HFFc6 (cell line): ENCODE measurements at regions not wholly inside any gene's neighbourhood (a gene's known extent, or its start where the extent isn't known, plus 50 kb on each side); places are given as distances from the start of the nearest gene placed in this dataset.

ENCODE experiments used
- DNase-seq: peaks from one replicate; pipeline ENCODE4 v3.0.0-alpha.2; 2018
- H3K27ac Mint-ChIP-seq: 2 replicates; pipeline ENCODE4 v1.8.0; 2020; ENCODE audit warnings: mild to moderate bottlenecking, mixed read lengths
- H3K27me3 Mint-ChIP-seq: 2 replicates; pipeline ENCODE4 v1.8.0; 2021; ENCODE audit warnings: mild to moderate bottlenecking, moderate library complexity, mixed read lengths; ENCODE audit not compliant: insufficient read depth
- H3K36me3 Mint-ChIP-seq: 2 replicates; pipeline ENCODE4 v1.8.0; 2021; ENCODE audit warnings: low read depth, mixed read lengths
- H3K4me1 Mint-ChIP-seq: 2 replicates; pipeline ENCODE4 v1.8.0; 2020; ENCODE audit warnings: low read depth, mixed read lengths
- H3K4me3 Mint-ChIP-seq: 2 replicates; pipeline ENCODE4 v1.8.0; 2020; ENCODE audit warnings: mild to moderate bottlenecking, moderate library complexity, mixed read lengths
- H3K9me3 Mint-ChIP-seq: 2 replicates; pipeline ENCODE4 v1.8.0; 2020; ENCODE audit warnings: mild to moderate bottlenecking, mixed read lengths
- CTCF ChIP-seq: fragments of 200-600 bp; sonication (generic); IDR thresholded peaks from 2 replicates; pipeline ENCODE4 v1.5.0; 2021; ENCODE audit warnings: antibody characterized with exemption, mild to moderate bottlenecking

GRCh38 chr5:88954511-88954910, 71.5 kb upstream of the MEF2C start:
- Mint-ChIP-seq H3K9me3 (no peaks in the 10 kb centered on the region), H3K27me3 (peaks cover 4% of the 10 kb centered on the region; the same call in 1 of the 2 replicates), H3K27ac (no peak overlapping the region), H3K4me3 (no peak overlapping the region), H3K36me3 (no peaks in the 10 kb centered on the region), H3K4me1 (peaks cover 6% of the 10 kb centered on the region; the same call in 1 of the 2 replicates)
- DNase-seq, result no peak
- TF ChIP-seq CTCF, result no peak

GRCh38 chr5:88952996-88953643, 70.1 kb upstream of the MEF2C start:
- Mint-ChIP-seq H3K27ac (no peak overlapping the region), H3K4me3 (no peak overlapping the region), H3K4me1 (peaks cover 6% of the 10 kb centered on the region; the same call in 1 of the 2 replicates), H3K9me3 (no peaks in the 10 kb centered on the region), H3K36me3 (no peaks in the 10 kb centered on the region), H3K27me3 (peaks cover 11% of the 10 kb centered on the region)
- DNase-seq, result no peak
- TF ChIP-seq CTCF, result no peak

GRCh38 chr5:88952344-88952743, 69.4 kb upstream of the MEF2C start:
- H3K9me3 Mint-ChIP-seq, result no peaks in the 10 kb centered on the region
- no peak overlapping the region for H3K27ac Mint-ChIP-seq

GRCh38 chr5:88951457-88951856, 68.5 kb upstream of the MEF2C start:
- peaks cover 6% of the 10 kb centered on the region; the same call in 1 of the 2 replicates for H3K4me1 Mint-ChIP-seq
- H3K27ac Mint-ChIP-seq, result no peak overlapping the region
- H3K36me3 Mint-ChIP-seq, result no peaks in the 10 kb centered on the region
- peaks cover 15% of the 10 kb centered on the region for H3K27me3 Mint-ChIP-seq
- H3K4me3 Mint-ChIP-seq, result no peak overlapping the region
- TF ChIP-seq CTCF, result no peak
- no peaks in the 10 kb centered on the region for H3K9me3 Mint-ChIP-seq
- DNase-seq, result no peak

More at GRCh38 chr5:88952344-88952743, 69.4 kb upstream of the MEF2C start:
- no peak for TF ChIP-seq CTCF
- no peak for DNase-seq
- Mint-ChIP-seq H3K36me3 (no peaks in the 10 kb centered on the region), H3K27me3 (peaks cover 14% of the 10 kb centered on the region), H3K4me1 (peaks cover 6% of the 10 kb centered on the region; the same call in 1 of the 2 replicates), H3K4me3 (no peak overlapping the region)

- Mint-ChIP-seq H3K4me3 (no peak overlapping the region), H3K27ac (no peak overlapping the region), H3K9me3 (no peaks in the 10 kb centered on the region), H3K4me1 (peaks cover 8% of the 10 kb centered on the region; the same call in 1 of the 2 replicates), H3K36me3 (no peaks in the 10 kb centered on the region), H3K27me3 (peaks cover 11% of the 10 kb centered on the region)
- no peak for DNase-seq
- no peak for TF ChIP-seq CTCF
Observed at GRCh38 chr5:88948746-88949600, 66.0 kb upstream of the MEF2C start.
